GM18873 (cell line): ENCODE measurements at regions not wholly inside any gene's neighbourhood (a gene's known extent, or its start where the extent isn't known, plus 50 kb on each side); places are given as distances from the start of the nearest gene placed in this dataset.

Experiments used
- ATAC-seq: cut with Tn5 transposase; IDR thresholded peaks from one replicate; pipeline ENCODE4 v1.9.1; 2021; ENCODE audit warnings: mild to moderate bottlenecking, moderate library complexity, moderate number of reproducible peaks; ENCODE audit not compliant: unreplicated experiment, low FRiP score

DNA sequence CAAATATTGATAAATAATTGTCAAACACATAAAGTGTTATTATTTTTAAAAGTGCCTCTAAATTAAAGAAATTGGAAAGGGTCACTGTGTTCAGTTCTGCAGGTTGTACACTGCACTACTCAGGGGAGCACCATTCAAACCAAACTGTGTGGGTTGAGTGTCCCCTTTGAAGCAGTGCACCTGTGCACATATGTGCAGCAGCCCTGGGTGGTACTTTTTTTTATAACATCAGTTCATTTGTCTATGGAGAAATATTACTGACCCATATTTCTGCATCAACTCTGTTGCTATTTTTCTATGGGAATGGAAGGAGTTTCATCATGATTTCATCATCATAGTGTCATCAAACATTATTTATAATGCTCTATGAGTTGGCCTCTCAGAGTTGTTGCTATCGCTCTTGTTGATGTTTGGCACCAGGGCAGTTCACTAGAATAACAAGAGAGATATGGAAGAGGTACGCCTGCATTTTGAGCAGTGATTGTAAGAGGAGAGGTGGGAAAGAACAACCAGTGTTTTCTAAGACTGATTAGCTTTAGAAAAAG, 457.6 kb downstream of the TFAP2A start:
- ATAC-seq = no peak

DNA sequence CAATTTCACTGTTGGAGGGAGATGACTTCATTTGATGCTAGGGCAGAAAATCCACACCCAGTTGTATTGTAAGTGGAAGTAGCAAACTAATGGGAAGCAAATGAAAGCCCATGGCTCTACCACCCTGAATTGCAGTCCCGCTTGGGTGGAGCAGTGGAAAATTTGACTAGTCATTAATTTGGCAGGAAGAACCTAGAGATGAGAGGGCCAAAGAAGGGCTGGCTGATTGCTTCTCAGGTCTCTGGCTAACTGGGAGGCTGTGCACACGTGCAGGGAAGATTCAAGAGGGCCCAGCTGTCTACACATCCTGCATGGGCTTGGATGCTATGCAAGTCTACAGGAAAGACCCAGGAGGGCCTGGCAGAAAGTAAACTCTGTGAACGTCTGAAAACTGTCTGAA, 466.2 kb downstream of the TFAP2A start:
- ATAC-seq = no peak

DNA sequence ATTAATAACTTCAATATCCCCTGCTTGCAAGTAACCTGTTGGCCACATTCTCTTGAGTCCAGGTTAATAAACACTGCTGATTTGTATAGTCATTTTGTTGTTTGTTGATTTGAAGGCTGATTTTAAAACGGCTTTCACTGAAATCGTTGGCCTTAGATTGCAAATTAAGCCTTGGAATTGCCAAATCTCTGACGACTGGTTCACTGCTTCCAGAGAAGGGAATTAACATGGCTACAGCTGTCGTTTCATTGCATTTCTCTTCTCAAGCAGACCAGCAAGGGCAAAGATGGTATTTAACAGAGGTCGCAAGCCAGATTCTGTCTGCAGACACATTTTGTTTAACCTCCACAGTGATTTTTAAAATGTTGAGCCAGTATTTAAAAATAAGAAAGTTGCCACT, 470.9 kb downstream of the TFAP2A start:
- ATAC-seq = no peak

DNA sequence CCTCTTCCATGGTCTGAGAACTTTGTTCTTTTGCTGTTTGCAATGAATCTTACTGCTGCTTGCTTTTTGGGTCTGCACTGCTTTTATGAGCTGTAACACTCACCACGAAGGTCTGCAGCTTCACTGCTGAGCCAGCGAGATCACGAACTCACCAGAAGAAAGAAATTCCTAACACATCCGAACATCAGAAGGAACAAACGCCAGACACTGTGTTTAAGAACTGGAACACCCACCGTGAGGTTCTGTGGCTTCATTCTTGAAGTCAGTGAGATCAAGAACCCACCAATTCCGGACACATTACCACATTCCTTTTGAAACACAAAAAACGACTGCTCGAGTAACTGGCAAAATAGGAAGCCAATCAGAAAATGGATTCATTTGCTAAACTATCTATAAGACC, 471.8 kb downstream of the TFAP2A start:
- ATAC-seq = no peak

DNA sequence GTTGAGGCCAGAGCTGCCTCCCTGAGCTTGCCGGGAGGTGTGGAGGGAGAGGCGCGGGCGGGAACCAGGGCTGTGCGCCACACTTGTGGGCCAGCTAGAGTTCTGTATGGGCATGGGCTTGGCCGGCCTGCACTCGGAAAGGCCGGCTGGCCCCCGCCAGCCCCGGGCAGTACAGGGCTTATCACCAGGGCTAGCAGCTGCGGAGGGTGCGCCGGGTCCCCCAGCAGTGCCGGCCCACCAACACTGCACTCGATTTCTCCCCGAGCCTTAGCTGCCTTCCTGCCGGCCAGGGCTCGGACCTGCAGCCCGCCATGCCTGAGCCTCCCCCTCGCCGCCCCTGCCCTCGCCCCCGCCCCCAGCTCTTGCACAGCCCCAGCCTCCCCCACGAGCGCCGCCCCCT, 472.7 kb downstream of the TFAP2A start:
- no peak for ATAC-seq

DNA sequence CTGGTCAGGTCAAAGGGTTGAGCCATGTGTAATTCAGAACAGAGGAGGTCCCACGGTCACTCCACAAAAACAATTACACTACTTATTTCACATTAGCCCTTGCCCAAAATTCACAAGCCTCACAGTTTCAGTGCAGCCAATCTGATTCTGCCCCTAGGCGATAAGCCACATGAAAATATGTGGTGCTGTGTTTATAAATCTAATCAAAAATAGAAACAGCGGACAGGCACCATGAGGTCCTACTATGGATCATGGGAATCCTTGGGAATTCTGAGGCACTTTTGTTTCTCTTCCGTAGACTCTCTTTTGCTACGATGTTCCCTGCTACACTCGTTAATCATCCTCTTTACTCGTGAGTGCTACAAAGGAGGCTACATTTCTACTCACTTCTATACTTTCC, 476.1 kb downstream of the TFAP2A start:
- ATAC-seq = no peak

DNA sequence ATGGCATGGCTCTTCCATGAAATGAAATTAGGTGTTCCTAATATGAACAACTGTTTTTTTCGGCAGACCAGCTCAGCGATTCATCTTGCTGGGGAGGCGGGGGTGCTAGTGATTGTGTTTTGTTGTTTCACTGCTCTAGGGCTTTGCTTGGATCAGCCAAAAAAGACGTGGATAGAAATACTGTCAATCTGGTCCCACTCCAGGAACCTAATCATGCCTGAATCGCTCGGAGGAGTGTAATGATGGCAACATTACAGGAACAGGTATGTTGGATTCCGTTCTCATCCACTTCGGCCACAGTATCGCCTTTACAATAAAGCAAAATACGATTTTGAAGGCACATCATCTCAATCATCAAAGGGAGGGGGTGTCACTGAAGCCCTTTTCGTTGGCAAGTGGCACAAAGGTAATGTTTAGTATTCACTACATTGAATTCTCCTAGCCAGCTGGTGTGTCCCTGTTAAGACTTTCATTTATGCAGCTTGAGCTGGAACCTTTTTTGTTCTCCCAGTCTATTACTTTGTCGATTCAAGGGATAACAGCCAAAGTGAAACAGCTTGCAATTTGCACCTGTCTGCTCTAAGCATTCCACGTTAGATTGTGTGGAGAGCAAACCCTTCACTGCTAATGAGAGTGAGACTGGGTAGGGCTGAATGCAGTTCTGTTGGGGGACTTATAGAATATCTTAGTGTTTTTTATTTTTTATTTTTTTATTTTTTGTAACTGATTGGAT, 477.7 kb downstream of the TFAP2A start:
- ATAC-seq = no peak

DNA sequence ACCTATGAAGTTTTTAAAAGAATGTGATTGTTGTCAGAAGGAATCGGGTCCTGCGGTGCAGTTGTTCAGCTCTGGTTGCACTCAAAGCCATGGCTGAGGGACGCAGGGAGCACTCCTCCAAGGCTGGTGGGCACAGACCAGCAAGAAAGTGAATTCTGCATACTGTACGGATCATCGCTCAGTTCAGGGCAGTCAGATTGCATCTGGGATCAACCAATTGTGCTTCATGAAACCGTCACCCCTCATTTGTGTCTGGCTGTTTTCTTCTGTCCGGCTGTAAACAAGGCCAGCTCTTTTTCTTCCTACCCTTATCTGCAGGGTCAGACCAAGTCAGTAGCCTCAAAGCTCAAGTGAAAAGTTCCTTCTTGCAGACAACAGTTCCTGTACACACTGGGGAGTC, 478.3 kb downstream of the TFAP2A start:
- no peak for ATAC-seq

DNA sequence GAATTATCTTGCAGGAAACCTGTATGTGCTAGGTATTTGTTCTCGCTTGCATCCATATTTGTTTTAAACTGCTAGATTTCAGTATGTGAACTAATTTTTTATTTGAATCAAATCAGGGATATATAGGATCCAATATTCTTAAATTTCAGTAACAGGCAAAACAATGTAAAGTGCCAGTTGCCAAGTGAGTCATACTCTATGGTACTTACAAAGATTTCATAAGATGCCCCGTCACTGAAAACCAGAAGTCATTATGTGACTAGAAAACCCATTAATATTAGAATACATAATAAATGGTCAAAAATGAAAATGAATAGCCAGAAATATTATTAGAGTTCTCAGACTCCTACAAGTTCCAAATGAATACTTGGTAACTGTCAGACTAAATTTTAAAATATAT, 481.2 kb downstream of the TFAP2A start:
- no peak for ATAC-seq

DNA sequence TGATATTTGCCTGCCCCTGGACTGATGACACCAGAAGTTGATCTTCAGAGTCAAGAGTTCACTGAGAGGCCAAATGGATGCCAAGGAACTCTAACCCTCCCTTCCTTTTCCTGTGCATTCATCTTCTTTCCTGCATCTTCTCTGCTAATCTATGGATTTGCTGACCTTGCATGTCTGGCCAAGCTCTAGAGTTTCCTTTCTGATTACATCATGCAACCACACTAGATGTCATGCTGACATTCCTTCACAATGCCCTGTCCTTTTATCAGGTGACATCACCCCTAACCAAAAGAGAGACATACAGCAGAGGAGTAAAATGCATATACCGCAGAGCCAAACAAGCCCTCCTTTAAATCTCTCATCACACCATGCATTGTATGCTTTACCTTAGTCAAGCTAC, 487.6 kb downstream of the TFAP2A start:
- ATAC-seq = no peak

DNA sequence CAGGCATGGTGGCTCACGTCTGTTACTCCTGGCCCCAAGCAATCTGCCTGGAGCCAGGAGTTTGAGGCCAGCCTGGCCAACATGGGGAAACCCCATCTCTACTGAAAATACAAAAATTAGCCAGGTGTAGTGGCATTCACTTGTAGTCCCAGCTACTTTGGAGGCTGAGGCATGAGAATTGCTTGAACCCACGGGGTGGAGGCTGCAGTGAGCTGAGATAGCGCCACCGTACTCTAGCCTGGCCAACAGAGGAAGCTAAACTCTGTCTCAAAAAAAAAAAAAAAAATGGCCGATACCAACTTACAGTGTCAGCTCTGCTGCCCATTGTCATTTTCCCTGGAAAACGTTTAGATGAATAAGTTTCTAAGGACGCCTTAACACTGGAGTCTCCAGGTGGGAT, 489.9 kb downstream of the TFAP2A start:
- no peak for ATAC-seq

DNA sequence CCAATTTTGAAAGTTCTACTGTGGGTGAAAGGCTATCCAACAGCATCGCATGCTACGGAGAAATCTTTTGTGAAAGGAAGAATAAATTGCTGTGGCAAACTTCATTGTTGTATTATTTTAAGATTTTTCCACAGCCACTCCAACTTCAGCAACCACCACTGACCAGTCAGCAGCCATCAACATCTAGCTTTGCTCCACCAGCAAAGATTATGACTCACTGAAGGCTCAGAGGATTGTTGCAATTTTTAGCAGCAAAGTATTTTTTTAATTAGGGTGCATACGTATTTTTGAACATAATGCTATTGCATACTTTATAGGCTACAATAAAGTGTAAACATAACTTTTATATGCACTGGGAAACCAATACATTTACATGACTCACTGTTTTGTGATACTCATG, 493.5 kb downstream of the TFAP2A start:
- ATAC-seq = no peak

DNA sequence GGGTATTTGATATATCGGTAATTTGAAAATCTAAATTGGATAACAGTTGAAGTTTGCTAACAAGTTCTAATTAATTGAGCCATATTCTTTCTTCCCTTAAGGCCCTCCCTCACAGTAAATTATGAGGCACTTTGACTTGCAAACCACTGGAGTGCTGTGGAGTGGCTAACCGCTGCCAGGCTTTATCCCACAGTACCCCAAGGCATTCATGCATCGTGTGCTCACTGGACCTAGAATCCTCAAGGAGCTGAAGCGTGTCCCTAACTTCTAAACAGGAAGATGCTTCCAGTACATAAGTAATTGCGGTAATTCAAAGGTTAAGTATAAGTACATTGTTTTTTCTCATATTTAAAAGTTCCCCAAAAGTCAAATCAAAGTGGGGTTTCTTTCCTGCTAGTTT, 499.9 kb downstream of the TFAP2A start:
- no peak for ATAC-seq

DNA sequence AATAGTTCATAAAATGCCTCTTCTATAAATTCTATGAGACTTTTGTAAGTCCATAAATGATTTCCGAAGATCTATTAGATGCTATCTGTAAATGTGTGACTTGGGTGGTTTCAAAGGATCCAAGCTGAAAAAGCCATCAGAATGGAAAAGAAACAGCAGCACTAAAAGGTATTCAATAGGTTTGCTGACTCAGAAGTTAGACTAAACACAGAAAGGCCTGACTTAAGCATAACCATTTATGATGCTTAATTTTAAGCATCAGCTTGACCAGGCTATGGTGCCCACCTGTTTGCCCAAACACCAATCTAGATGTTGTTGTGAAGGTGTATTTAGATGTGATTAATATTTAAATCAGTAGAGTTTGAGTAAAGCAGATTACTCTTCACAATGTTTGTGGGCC, 513.5 kb downstream of the TFAP2A start:
- no peak for ATAC-seq

DNA sequence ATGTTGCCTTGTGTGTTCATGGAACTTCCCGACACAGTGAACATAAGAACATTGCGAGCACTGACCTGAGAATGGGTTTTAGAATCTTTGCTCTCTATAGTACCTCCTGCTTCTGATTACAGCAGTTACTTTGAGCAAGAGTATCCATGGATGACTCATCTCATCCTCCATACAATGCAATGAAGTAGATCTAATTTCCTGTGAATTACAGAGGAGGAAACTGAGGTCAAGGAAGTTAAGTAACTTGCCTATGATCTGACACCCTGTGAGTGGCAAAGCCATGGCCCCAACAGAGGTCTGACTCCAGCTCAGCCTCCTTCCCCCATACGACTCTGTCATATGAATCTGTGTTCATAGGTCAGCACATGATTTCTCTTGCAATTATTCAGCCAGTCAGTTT, 518.1 kb downstream of the TFAP2A start:
- ATAC-seq = no peak

DNA sequence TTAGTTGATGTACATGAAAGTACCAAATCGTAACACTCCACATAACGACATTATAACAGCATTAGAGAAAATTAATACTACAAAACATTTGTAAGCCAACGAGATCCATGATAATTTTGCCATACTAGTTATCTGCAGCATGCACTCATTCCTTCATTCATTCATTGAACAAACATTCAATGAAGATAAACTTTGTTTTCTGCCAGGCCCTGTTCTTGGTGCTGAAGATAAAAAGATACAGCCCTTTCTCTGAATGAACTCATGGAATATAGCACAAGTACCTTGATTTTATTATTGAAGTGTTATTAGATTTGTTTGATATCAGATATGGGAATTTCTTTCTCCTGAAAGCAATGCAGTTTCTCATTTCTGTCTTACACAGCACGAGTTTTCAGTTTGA, 524.0 kb downstream of the TFAP2A start:
- no peak for ATAC-seq

DNA sequence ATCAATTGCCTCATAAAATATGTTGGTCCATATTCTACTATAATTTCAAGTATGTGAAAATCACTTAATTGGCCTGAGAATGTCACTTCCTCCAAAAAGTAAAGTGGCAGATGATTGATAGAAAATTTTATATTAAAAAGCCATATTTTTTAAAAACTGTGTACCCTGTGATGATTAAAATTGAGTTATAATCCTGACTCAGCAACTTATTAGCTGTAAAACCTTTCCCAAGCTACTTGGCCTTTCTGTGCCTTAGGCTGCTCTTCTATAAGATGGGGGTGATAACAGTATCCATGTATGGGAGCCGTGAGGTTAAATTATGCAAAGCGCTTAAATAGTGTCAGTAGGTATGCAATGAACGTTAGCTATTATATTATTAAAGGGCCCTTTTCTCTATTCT, 524.4 kb downstream of the TFAP2A start:
- ATAC-seq = no peak

DNA sequence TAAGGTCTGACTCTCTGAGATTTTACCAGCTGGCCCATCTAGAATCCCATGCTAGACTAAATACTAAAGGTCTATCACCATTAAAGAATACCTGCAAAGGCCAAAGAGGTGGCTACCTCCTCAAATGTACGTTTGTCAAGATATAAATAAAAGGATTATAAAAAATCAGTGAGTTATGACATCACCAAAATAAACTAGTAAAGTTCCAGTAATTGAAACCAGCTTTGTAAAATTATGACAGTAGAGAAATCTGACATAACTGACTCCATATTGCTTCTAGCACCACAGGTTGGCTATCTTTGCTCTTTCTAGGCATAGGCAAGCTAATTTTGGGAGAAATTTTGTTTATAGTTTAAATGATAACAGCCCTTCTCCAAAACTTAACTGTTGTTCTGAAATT, 536.3 kb downstream of the TFAP2A start:
- no peak for ATAC-seq

DNA sequence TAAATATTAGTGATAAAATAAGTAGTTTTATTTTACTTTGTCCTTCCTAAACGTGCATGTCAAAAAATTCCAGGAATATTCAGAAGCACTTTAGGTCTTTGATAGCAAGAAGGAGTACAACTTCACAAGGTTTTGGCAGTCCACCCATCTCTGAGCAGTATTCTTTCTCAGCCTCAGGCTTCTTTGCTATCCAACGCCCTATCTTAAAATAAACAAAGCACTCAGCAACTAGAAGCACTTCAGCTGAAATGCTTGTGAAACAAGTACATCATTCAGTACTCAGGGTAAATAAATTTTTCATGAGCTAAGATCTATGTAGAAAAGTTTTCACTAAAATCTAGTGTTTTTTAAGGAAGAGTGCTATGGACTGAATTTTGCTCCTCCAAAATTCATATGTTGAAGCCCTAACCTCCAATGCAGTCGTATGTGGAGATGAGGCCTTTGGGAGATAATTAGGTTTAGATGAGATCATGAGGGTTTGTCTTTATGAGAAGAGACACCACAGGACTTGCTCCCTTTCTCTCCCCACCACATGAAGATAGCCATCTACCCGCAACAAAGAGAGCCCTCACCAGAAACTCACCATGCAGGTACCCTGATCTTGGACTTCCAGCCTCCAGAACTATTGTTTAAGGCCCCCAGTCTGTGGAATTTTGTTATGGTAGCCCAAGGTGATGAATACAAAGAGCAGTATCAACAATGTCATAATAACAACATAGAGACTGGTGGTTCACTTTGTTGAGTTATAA, 539.1 kb downstream of the TFAP2A start:
- no peak for ATAC-seq

DNA sequence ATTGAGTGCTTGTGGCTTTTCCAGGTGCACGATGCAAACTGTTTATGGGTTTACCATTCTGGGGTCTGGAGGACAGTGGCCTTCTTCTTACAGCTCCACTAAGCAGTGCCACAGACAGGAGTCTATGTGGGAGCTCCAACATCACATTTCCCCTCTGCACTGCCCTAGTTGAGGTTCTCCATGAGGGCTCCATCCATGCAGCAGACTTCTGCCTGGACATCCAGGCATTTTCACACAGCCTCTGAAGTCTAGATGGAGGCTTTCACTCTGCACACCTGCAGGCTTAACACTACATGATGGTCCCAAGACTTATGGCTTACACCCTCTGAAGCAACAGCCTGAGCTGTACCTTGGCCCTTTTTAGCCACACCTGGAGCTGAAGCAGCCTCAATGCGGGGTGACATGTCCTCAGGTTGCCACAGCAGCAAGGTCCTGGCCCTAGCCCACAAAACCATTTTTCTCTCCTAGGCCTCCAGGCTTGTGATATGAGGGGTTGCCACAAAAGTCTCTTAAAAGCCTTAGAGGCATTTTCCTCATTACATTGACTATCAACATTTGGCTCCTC, 552.2 kb downstream of the TFAP2A start:
- ATAC-seq = no peak

DNA sequence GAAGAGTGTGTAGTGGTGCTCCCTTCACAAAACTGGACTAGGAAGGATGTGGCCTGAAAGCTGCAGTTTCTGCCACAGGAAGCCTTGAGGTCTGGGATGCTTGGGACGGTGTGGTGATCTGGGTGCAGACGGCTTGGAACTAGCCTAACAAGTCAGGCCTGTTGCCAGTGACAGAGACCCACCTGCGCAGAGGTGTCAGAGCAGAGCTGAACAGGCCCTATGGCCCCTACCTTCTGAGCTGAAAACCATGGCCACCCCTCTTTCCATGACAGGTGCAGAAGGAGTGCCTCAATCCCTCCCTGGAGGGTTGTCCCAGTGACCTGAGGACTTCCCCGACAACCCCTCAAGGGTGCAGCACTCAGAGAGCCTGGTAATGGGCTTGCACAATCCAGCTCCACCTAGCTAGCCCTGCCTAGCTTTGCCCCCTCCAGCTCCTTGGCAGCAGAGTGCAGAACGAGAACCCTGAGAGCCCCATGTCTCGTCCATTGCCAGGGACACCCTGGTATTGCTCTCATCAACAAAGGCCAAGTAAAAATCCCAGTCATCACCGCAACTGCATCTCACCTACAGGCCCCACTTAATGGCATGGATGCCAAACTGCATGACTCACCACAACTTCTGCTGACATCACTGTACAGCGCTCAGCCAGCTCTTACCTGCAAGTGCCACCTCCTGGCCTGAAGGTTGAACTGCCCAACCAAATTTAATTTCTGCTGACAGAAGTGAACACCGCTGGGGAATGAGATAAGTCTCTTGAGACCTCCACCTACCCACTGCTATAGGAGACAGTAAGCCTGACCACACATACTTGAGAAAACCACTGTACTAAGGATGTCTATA, 563.1 kb downstream of the TFAP2A start:
- ATAC-seq = no peak
